ENCODE measurements at regions not wholly inside any gene's neighbourhood (a gene's known extent, or its start where the extent isn't known, plus 50 kb on each side); places are given as distances from the start of the nearest gene placed in this dataset.
A peak's percentile ranks its signal among the peaks of the same experiment; 100 is the strongest.

- Histone ChIP-seq H3K4me1 (ENCODE audit: control insufficient read depth in 3 of 3, insufficient read depth in 2 of 3, low read depth in 1 of 3, low read length in 2 of 3) (no peaks in the 10 kb centered on the region), H3K36me3 (ENCODE audit: control insufficient read depth in 3 of 3, insufficient read depth in 2 of 3, low read depth in 1 of 3, low read length in 3 of 3) (no peaks in the 10 kb centered on the region), H3K4me3 (ENCODE audit: low read depth in 1 of 3, low read length in 3 of 3) (no peak overlapping the region), H3K27ac (ENCODE audit: low read depth in 1 of 3, low read length in 2 of 3) (no peak overlapping the region), H3K27me3 (ENCODE audit: control insufficient read depth in 3 of 3, insufficient read depth in 3 of 3, low read length in 3 of 3) (no peaks in the 10 kb centered on the region), H3K9me3 (ENCODE audit: control insufficient read depth in 2 of 2, insufficient read depth in 1 of 2, low read depth in 1 of 2, low read length in 1 of 2) (no peaks in the 10 kb centered on the region)
- FAIRE-seq (no peak), DNase-seq (no peak)
- 67 to 85% (median 78%) methylated on average over 3 of the region's 3 CpGs for WGBS, 3 donors
Observed at GRCh38 chr12:46907791-46908190, 82.0 kb upstream of the SLC38A4 start.

DNA sequence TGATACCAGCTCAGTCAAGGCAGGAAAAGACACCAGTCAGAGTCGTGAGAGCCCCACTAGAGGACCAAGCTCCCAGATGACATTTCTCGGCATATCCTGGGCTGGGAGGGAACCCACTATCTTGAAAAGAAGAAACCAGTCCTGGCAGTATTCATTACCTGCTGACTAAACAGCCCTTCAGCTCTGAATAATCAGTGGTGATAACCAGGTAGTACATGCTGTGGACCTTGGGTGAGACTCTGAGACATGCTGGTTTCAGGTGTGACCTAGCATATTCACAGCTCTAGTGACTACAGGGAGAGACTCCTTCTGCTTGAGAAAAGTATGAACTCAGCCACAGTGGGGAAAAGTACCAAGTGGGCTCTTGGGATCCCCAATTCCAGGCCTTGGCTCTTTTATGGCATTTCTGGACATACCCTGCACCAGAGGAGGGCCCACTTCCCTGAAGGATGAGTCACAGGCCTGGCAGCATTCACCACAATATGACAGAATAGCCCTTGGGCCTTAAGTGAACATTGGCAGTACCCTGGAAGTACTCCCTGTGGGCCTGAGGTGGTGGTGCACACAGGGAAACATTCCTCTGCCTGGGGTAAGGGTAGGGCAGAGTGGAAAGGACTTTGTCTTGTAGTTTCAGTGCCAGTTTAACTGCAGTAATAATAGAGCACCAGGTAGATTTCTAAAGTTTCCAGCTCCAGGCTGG, 82.6 kb upstream of the SLC38A4 start:
- H3K9me3 ChIP-seq (ENCODE audit: control insufficient read depth in 2 of 2, insufficient read depth in 1 of 2, low read depth in 1 of 2, low read length in 1 of 2), result no peaks in the 10 kb centered on the region
- H3K27me3 ChIP-seq (ENCODE audit: control insufficient read depth in 3 of 3, insufficient read depth in 3 of 3, low read length in 3 of 3), result no peaks in the 10 kb centered on the region
- no peak overlapping the region for H3K27ac ChIP-seq (ENCODE audit: low read depth in 1 of 3, low read length in 2 of 3)
- WGBS, 3 donors, result 67 to 81% (median 72%) methylated on average over 2 of the region's 2 CpGs
- no peaks in the 10 kb centered on the region for H3K4me1 ChIP-seq (ENCODE audit: control insufficient read depth in 3 of 3, insufficient read depth in 2 of 3, low read depth in 1 of 3, low read length in 2 of 3)
- H3K36me3 ChIP-seq (ENCODE audit: control insufficient read depth in 3 of 3, insufficient read depth in 2 of 3, low read depth in 1 of 3, low read length in 3 of 3), result no peaks in the 10 kb centered on the region
- H3K4me3 ChIP-seq (ENCODE audit: low read depth in 1 of 3, low read length in 3 of 3), result no peak overlapping the region
- FAIRE-seq (no peak), DNase-seq (peak in 1 of 2 donors; percentile 14)

DNA sequence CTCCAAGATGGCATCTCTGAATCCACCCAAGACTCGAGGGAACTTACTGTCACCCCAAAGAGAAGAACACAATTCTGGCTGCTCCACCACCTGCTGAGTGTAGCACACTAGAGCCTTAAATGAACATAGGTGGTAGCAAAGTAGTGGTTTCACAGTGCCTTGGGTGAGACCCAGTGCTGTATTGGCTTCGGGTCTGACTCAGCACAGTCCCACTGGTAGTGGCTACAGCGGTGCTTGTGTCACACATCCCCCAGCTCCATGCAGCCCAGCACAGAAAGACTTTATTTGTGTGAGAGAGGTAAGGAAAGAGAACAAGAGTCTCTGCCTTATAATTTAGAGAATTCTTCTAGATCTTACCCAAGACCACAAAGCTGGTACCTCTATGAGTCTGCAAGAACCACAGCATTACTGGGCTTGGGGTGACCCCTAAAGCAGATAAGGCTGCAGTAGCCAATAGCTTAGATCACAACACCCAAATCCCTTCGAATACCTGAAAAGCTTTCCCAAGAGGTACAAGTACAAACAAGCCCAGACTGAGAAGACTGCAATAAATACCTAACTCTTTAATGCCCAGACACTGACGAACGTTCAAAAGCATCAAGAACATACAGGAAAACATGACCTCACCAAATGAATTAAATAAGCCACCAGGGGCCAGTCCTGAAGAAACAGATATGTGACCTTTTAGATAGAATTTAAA, 83.3 kb upstream of the SLC38A4 start:
- Histone ChIP-seq H3K36me3 (ENCODE audit: control insufficient read depth in 3 of 3, insufficient read depth in 2 of 3, low read depth in 1 of 3, low read length in 3 of 3) (no peaks in the 10 kb centered on the region), H3K27ac (ENCODE audit: low read depth in 1 of 3, low read length in 2 of 3) (no peak overlapping the region), H3K4me3 (ENCODE audit: low read depth in 1 of 3, low read length in 3 of 3) (no peak overlapping the region), H3K9me3 (ENCODE audit: control insufficient read depth in 2 of 2, insufficient read depth in 1 of 2, low read depth in 1 of 2, low read length in 1 of 2) (no peaks in the 10 kb centered on the region), H3K27me3 (ENCODE audit: control insufficient read depth in 3 of 3, insufficient read depth in 3 of 3, low read length in 3 of 3) (no peaks in the 10 kb centered on the region), H3K4me1 (ENCODE audit: control insufficient read depth in 3 of 3, insufficient read depth in 2 of 3, low read depth in 1 of 3, low read length in 2 of 3) (no peaks in the 10 kb centered on the region)
- no peak for DNase-seq
- no peak for FAIRE-seq
- 57 to 71% (median 63%) methylated on average over 6 of the region's 6 CpGs for WGBS, 3 donors

DNA sequence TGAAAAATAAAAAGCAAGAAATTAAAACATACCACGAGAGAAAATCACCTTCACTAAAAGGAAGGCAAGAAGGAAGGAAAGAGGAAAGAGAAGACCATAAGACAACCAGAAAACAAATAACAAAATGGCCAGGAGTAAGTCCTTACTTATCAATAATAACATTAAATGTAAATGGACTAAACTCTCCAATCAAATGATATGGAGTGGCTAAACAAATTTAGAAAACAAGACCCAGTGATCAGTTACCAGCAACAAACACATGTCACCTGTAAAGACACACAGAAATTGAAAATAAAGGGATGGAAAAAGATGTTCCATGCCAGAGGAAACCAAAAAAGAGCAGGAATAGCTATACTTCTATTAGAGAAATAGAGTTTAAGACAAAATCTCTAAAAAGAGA, 85.0 kb upstream of the SLC38A4 start:
- no peaks in the 10 kb centered on the region for H3K27me3 ChIP-seq (ENCODE audit: control insufficient read depth in 3 of 3, insufficient read depth in 3 of 3, low read length in 3 of 3)
- 71 to 84% (median 77%) methylated on average over 1 of the region's 1 CpG for WGBS, 3 donors
- FAIRE-seq, result no peak

GRCh38 chr12:46914336-46914735, 88.5 kb upstream of the SLC38A4 start:
- no peaks in the 10 kb centered on the region for H3K27me3 ChIP-seq (ENCODE audit: control insufficient read depth in 3 of 3, insufficient read depth in 3 of 3, low read length in 3 of 3)
- no peaks in the 10 kb centered on the region for H3K4me1 ChIP-seq (ENCODE audit: control insufficient read depth in 3 of 3, insufficient read depth in 2 of 3, low read depth in 1 of 3, low read length in 2 of 3)
- no peak overlapping the region for H3K27ac ChIP-seq (ENCODE audit: low read depth in 1 of 3, low read length in 2 of 3)
- no peak for DNase-seq
- FAIRE-seq, result no peak
- H3K4me3 ChIP-seq (ENCODE audit: low read depth in 1 of 3, low read length in 3 of 3), result no peak overlapping the region
- WGBS, 3 donors, result 74 to 78% (median 77%) methylated on average over 5 of the region's 5 CpGs
- H3K36me3 ChIP-seq (ENCODE audit: control insufficient read depth in 3 of 3, insufficient read depth in 2 of 3, low read depth in 1 of 3, low read length in 3 of 3), result no peaks in the 10 kb centered on the region
- no peaks in the 10 kb centered on the region for H3K9me3 ChIP-seq (ENCODE audit: control insufficient read depth in 2 of 2, insufficient read depth in 1 of 2, low read depth in 1 of 2, low read length in 1 of 2)

More for the DNA sequence above, 85.0 kb upstream of the SLC38A4 start:
- Histone ChIP-seq H3K4me3 (ENCODE audit: low read depth in 1 of 3, low read length in 3 of 3) (no peak overlapping the region), H3K4me1 (ENCODE audit: control insufficient read depth in 3 of 3, insufficient read depth in 2 of 3, low read depth in 1 of 3, low read length in 2 of 3) (no peaks in the 10 kb centered on the region), H3K36me3 (ENCODE audit: control insufficient read depth in 3 of 3, insufficient read depth in 2 of 3, low read depth in 1 of 3, low read length in 3 of 3) (no peaks in the 10 kb centered on the region), H3K27ac (ENCODE audit: low read depth in 1 of 3, low read length in 2 of 3) (no peak overlapping the region), H3K9me3 (ENCODE audit: control insufficient read depth in 2 of 2, insufficient read depth in 1 of 2, low read depth in 1 of 2, low read length in 1 of 2) (no peaks in the 10 kb centered on the region)
- DNase-seq, result no peak

DNA sequence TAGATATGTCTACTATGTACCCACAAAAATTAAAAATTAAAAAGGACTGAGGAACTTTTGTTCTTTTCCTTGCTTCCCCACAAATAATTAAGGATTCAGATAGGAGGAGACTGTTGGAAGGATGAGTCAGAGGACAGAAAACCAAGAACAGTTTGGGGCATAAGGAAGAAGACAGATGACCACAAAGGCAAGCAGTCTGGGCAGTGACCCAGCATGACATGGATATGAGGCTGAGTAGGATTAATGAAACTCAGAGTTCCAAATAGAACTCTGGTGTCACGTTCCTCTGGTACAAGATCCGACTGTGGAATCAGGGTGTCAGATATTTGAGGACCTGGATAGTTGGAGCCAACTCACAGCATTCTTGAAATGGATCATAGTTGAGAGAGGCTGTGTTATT, 89.3 kb upstream of the SLC38A4 start:
- DNase-seq, result no peak
- H3K9me3 ChIP-seq (ENCODE audit: control insufficient read depth in 2 of 2, insufficient read depth in 1 of 2, low read depth in 1 of 2, low read length in 1 of 2), result no peaks in the 10 kb centered on the region
- H3K36me3 ChIP-seq (ENCODE audit: control insufficient read depth in 3 of 3, insufficient read depth in 2 of 3, low read depth in 1 of 3, low read length in 3 of 3), result no peaks in the 10 kb centered on the region
- H3K4me1 ChIP-seq (ENCODE audit: control insufficient read depth in 3 of 3, insufficient read depth in 2 of 3, low read depth in 1 of 3, low read length in 2 of 3), result no peaks in the 10 kb centered on the region
- no peak overlapping the region for H3K4me3 ChIP-seq (ENCODE audit: low read depth in 1 of 3, low read length in 3 of 3)
- no peak overlapping the region for H3K27ac ChIP-seq (ENCODE audit: low read depth in 1 of 3, low read length in 2 of 3)
- no peaks in the 10 kb centered on the region for H3K27me3 ChIP-seq (ENCODE audit: control insufficient read depth in 3 of 3, insufficient read depth in 3 of 3, low read length in 3 of 3)
- FAIRE-seq, result no peak
- 58 to 79% (median 71%) methylated on average over 2 of the region's 2 CpGs for WGBS, 3 donors

GRCh38 chr12:46915836-46916235, 90.0 kb upstream of the SLC38A4 start:
- Histone ChIP-seq H3K9me3 (ENCODE audit: control insufficient read depth in 2 of 2, insufficient read depth in 1 of 2, low read depth in 1 of 2, low read length in 1 of 2) (no peaks in the 10 kb centered on the region), H3K27me3 (ENCODE audit: control insufficient read depth in 3 of 3, insufficient read depth in 3 of 3, low read length in 3 of 3) (no peaks in the 10 kb centered on the region), H3K4me1 (ENCODE audit: control insufficient read depth in 3 of 3, insufficient read depth in 2 of 3, low read depth in 1 of 3, low read length in 2 of 3) (no peaks in the 10 kb centered on the region), H3K4me3 (ENCODE audit: low read depth in 1 of 3, low read length in 3 of 3) (no peak overlapping the region), H3K27ac (ENCODE audit: low read depth in 1 of 3, low read length in 2 of 3) (no peak overlapping the region), H3K36me3 (ENCODE audit: control insufficient read depth in 3 of 3, insufficient read depth in 2 of 3, low read depth in 1 of 3, low read length in 3 of 3) (no peaks in the 10 kb centered on the region)
- FAIRE-seq (no peak), DNase-seq (no peak)
- 71 to 86% (median 85%) methylated on average over 12 of the region's 12 CpGs for WGBS, 3 donors

DNA sequence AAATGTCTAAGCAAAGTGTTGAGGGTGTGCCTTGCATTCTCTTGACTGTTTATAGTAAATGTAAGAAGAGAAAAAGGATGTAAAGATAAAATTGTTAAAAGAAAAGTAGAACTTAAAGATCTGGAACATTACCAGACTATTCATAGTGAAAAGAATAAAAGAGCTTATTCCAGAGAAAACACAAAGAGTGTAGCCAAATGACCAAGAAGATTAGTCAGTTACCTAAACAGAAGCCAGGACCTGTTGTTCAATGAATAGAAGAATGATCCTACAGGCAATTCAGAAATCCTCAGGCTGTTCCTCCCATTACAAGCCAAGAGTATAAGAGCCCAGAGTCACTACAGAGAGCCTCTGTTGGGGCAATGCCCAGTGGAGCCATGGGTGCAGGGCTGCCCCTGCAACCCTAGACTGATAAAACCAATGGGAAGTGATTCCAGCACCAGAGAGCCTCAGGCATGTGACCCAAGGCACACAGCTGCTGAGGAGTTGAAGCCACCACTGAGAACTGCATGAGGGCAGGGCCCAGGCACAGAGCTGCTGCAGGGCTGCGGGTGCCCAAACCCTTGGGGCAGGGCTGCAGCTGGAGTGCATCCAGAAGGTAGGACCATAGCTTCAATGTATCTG, 91.1 kb upstream of the SLC38A4 start:
- FAIRE-seq (no peak), DNase-seq (no peak)
- Histone ChIP-seq H3K9me3 (ENCODE audit: control insufficient read depth in 2 of 2, insufficient read depth in 1 of 2, low read depth in 1 of 2, low read length in 1 of 2) (no peaks in the 10 kb centered on the region), H3K4me1 (ENCODE audit: control insufficient read depth in 3 of 3, insufficient read depth in 2 of 3, low read depth in 1 of 3, low read length in 2 of 3) (no peaks in the 10 kb centered on the region), H3K4me3 (ENCODE audit: low read depth in 1 of 3, low read length in 3 of 3) (no peak overlapping the region), H3K27ac (ENCODE audit: low read depth in 1 of 3, low read length in 2 of 3) (no peak overlapping the region), H3K36me3 (ENCODE audit: control insufficient read depth in 3 of 3, insufficient read depth in 2 of 3, low read depth in 1 of 3, low read length in 3 of 3) (no peaks in the 10 kb centered on the region), H3K27me3 (ENCODE audit: control insufficient read depth in 3 of 3, insufficient read depth in 3 of 3, low read length in 3 of 3) (no peaks in the 10 kb centered on the region)
- WGBS, 3 donors, result 75 to 100% (median 92%) methylated on average over 1 of the region's 1 CpG

Measured in small intestine (tissue), 7 donors.